T-helper 1 cell (primary cell): ENCODE measurements at regions not wholly inside any gene's neighbourhood (a gene's known extent, or its start where the extent isn't known, plus 50 kb on each side); places are given as distances from the start of the nearest gene placed in this dataset.
A peak's percentile ranks its signal among the peaks of the same experiment; 100 is the strongest.

Experiments
- DNase-seq, 5 donors: peaks; one replicate each; pipeline ENCODE4 v3.0.0-alpha.2; 2012 to 2020

DNA sequence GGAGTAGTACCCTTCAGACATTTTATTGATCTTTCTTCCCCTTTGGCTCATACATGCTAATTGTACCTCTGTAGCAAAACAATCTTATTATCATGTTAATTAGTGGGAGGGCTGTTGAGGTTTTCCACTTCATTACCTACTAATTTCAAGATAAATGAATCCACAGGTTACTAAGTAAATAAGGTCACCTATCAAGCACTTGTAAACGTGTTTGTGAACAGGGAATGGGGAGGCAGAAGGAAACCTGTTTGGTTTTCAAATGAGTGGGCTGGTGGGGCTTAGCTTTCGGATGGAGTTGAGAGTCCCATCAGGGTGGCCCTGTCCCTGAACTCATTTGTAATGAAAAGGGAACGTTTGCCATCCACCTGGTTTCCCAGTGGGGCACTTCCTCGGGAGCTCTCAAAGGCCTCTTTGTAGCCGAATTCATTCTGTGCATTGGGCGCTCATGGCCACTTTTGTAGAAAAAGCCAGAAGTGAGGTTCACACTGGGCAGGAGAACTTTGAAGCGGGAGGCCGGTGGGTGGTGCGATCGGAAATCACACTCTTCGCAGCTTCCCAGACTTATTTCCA is 419.8 kb upstream of the NR2F2 start:
- DNase-seq = no peak

DNA sequence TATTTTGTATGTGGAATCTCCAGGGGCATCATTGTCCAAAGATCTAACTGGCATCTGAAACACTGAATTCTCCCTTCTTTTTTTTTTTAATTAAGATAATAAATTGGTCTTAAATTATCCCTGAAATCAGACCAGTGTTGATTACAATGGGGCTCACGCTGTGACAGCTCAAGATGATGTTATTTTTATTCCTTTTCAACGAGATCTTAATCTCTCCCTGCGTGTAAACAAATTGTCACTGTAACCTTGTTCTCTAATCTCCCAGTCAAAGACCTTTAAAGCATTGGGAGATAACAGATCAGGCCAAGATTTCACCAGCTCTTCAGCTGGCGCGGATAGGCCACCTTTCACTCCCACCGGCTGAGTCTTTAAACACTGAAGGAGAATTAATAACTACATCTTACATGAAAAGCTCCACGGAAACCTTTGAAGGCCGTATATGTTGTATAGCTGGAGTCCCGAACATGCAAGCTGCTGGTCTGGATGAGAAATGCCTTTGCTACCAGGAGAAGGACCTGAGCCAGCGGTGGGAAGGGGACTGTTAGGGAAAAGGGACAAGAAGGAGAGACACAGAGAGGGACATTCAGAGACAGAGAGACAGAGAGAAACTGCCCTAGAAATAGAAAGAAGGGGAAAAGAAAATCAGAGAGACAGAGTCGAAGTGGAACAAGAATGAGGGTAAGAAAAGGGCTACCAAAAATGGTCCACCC is 418.8 kb upstream of the NR2F2 start:
- no peak for DNase-seq

DNA sequence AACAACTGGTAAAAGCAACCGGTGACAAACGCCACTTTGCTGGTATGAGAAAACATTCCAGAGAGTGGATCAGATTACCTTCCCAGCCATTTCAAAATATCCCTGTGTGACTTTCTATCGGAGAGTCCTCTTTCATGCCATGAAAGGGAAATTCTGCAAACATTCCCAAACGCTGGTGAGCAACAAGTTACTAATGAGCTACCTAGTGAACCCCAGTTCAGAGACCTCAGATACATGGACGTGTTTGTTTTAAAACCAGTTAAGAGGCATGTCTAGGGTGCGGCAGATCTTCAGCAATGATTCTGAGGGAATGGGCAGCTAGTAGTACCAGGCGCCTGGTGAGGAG is 418.2 kb upstream of the NR2F2 start:
- DNase-seq = no peak

DNA sequence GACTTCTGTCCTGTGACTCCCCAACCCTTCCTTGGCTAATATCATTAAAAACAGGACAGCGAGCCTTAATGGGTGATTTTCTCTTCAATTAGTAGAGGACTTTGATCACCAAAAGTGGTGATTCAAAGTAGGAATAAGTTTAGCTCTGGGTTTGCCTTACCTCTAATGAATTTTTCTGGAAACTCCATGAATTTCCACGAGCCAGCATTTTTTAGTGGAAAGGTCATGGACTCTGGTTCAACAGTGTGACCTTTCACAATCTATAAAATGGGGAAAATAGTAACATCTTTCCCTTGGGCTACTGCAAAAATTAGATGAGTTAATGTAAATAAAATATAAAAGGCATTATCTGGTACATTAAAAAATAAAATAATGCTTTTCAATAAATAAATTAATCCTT is 417.8 kb upstream of the NR2F2 start:
- DNase-seq = no peak

DNA sequence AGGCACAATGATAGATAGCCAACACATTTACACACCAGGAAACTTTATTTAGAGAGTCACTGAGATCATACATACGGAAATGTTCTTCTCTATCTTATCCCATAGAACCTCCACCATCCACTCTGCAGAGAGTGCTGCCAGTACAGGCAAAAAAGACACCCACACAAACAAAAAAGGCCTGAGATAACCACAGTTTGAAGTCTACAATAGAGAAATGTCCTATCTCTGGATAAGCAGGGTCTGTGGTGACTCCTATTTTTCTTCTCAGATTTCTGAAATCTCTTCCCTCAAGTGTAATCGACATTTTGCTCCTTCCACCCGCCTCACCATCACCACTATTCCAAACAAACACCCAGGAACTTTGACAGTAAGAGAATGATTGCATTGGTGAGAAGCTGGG is 413.9 kb upstream of the NR2F2 start:
- DNase-seq = no peak

DNA sequence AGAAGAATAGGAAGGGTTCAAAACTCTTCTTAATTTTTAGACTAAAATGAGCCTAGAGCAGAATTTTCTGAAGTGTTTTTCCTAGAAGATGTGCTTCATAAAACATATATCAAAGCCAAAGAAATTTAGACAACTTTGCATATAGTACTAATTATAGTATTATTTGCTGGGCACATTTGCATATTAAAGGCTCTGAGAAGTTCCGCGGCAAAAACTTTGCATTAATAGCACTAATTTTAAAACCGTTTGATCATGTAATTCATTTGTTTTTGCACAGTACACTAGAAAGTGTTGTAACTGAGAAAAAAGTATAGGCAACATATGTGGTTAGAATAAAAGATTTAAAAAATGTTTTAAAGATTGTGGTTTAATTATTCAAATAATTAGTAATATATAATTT is 412.0 kb upstream of the NR2F2 start:
- no peak for DNase-seq

DNA sequence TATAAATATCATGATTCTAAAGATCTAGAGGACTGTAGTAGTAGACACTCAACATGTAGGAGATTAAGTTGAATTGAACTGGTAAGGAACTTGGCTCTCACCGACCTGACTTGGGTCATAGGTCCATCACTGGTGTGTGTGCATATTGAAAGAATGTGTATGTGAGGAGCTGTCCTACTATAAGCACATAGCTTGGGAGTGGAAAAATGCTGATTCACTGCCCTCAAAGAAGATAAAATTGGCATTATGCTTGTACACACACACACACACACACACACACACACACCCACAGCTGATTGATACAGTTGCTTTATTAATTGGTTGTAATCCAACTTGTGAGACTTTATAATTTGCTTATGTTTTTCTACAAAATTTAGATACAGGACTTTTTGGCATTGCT is 411.0 kb upstream of the NR2F2 start:
- DNase-seq = no peak

DNA sequence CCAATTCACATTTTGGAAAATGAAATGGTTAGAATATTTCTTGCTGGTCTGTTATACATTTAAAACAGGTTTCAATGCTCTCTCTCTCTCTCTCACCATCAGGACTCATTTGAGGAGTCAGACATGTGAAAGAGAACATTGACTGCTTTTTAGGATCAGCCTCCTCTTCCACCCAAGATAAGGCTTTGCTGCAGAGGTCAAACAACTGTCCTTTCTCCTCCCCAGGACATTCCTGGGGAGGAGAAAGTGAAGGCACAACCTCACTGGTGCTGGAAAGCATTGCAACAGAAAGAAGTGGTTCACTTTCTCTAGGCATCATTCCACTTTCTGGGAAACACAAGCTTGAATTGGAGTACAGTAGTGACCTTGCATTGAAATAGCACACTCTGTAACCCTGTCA is 409.1 kb upstream of the NR2F2 start:
- no peak for DNase-seq

DNA sequence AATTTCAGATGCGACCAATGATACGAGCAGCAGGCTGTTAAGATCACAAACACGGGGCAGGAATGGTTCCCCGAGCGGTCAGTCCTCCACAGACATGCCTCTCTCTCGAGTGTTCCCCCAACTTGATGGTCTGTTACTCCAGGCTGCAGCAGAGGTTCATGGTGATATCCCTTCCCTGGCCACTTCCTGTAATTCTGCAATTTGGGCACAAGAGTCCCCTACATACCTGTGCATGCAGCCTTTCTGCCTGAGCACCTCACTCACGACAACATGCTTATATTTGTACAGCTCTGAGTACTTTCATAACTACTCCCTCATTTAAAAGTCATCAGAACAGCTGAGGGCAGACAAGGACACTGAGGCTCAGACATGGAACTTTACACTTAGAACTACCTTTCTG is 408.1 kb upstream of the NR2F2 start:
- no peak for DNase-seq

DNA sequence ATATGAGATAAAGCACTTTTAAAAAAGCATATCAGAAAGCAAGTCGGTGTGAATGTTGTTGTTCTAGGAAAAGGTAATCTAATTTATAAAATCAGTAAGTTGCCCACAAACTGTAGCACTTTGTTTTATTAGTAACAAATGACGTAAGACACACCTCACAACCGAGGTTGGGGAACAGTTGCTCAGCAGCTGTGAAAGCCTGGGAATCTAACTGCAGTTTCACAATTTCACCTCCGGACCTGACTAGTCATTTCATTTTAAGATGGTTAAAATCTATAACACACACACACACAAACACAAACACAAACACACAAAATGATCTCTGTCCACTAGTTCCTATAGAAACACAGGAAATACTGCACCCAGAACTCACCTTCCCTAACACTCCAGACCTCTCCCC is 406.7 kb upstream of the NR2F2 start:
- no peak for DNase-seq

DNA sequence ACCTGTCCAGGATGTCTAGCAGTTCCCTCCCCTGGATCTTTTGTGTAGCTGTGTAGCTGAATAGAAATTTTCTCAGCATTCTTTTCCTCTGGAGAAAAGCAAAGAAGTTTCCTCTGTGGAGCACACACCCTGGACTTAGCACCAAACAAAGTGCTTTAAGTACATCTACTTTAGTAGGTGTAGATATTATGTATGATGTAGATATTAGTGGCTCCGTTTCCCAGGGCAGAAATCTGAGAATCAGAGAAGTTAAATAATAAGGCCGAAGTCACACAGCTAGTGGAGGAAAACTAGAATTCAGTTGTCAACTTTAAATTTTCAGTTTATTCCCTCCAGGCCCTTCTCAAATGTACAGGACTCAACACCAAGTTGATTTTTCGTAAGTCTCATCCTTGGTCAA is 401.7 kb upstream of the NR2F2 start:
- no peak for DNase-seq

DNA sequence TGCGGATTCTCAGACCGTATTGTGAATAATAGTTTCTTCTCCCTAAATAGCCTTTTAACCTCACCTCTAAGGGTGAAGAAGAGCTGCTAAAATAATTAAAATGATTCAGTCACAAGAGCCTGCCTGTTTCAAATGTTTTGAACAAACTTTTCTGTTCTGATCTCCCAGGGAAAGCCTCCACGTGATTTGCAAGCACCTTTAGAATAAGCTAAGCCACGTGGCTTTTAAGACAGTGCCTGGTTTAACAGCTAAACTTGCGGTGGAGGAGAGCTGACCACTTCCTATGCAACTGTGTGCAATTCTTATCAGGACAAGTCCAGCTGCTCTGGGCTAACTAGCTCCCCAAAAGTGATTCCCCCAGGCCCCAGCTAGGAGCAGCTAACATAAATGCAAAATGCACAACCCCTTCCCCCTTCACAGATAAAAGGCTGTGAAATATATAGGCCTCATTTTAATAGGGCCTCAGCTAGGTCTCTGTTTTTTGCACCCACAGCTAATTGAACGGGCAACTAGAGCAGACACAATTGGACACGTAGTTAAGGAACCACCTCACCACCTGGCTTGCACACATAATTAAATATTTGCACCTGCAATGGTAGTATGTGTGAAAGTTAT is 401.2 kb upstream of the NR2F2 start:
- peak in 1 of 5 donors; percentile 8 for DNase-seq

DNA sequence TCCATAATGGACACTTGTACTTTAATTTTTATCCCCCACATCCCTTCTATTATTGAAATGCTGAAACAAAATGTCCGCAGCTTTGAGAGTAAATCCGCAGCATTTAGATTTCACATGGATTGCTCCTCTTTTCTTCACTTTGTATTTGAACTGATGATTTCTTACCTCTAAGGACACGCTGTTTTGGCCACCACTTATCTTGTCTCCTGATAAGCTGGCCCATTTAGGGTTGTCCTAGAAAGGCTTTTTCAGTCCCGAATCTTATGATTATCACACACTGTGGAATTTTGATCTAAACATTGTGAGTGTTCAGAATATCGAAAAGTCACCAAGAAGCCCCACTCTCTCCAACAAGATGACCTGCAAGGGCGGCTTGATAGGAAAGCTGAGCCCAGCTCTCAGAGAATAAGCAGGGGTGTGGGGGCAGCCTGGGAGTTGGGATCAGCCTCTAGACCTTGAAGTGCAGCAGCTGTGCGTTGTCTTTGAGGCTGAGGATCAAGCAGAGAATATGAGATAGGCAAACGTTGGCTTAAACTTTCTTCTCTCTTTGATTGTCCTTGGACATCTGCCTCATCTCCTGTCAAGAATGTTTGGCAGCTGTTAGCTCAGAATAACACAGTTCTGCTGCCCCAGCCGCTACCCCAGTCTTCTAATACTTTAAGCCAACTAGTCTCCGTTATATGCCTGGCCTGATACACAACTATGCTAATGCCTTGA is 399.7 kb upstream of the NR2F2 start:
- DNase-seq = no peak

DNA sequence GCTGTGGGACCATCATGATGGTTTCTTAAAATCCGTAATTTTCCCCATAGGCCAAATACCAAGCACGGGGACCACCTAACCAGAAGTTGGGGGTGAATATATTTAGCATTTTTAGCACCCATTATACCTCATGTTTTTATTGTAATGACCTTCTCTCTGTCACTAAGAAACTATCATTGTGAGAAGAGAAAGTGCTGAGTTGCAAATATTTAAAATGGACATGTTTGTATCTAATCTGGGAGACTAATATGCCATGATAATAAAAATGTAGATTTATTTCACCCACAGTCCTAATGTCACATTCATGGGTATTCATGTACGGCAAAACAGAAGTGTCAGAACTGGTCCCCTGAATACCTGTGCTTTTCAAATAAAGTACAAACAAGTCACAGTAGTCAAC is 398.9 kb upstream of the NR2F2 start:
- DNase-seq = no peak

DNA sequence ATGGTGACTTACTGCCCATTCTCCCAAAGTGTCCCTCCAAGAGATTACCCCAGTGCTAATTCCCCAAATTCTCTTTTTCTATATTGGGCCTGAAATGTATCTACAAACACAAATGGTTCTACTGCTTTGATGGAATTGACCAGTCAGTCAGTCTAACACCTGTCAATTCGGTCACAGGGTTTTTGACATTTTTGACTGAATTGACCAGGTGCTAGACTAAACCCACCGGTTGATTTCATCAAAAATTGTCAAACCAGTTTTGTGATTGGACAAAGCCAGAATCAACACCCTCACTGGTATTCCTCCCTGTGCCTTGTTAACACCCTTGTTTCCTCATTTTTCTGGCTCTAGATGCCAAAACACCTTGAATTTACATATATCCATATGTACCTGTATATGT is 398.4 kb upstream of the NR2F2 start:
- no peak for DNase-seq

DNA sequence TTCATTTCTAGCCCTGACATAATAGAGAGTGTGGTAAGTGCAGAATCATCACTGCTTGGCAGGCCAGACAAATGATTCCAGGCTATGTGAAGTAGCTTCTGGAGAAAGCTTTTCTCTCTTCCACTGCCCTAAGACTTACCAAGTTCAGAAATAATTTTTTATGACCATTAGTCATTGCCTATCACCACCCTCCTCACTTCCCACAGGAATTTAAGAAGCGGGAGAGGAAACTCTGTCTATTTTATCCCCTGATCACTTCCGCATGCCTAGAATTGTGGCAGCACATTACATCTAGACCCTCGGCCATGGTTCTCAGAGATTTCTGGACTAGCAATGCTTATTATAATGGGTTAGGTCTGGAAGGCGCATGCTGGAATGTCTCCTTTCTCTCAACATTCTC is 397.8 kb upstream of the NR2F2 start:
- DNase-seq = no peak

DNA sequence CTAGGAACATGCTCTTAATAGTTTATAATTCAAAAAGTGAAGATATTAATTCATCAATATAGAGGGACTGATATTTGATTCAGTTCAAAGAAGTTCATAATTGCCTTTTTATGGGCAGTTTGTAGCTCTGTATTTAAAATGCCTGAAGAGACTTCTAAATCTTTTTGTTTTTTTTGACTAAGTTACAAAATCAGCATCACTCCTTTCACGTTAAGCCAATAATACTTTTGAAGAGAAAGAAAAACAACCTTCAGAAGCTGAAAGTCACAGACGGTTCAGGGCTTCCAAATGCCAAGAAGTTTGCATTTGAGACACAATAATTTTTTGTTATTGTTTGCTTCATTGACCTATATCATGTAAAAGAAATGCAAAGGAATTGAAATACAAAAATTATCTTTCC is 394.6 kb upstream of the NR2F2 start:
- DNase-seq = no peak

DNA sequence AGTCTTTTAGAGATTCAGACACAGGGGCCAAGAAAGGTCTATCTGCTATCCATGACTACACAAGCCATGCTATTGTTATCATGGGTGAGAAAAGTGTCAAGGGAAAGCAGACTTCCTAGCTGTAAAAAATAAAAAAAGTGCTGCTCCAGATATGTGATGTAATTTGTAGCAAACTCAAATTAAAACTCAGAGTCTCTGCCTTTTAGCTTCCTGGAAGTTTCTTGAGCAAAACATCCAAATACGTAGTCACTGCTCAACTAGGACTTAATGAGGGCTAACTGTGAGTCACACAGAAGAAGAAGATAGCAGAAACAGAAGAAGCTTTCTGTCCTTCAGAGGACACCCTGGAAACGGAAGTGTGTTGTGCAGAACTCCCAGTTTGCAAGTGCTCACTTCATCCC is 393.4 kb upstream of the NR2F2 start:
- DNase-seq = no peak

DNA sequence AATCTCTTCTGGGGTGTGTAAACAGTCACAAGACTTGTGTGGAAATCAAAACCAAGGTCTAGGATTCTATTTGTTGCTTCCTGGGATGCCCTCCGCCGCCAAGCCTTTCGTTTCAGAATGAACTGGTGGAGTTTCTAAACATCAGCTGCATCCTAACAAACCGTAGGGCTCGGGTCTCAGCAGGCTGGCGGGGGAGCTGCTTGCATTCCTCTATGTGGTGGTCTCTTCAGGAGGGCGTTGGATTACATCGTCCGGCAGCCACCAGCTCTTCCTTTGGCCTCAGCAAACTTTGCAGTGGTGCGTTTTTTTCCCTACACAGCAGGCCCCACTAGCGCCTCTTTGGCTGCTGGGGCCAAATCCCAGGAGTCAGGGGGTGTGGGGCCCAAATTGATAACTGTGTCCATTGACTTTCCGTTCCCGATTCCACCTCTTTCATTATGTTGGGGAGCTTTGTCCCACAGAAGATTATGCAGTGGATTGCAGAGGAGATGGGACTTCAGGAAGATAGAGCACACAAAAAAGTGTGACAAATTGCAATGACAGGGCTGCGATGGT is 390.0 kb upstream of the NR2F2 start:
- no peak for DNase-seq

DNA sequence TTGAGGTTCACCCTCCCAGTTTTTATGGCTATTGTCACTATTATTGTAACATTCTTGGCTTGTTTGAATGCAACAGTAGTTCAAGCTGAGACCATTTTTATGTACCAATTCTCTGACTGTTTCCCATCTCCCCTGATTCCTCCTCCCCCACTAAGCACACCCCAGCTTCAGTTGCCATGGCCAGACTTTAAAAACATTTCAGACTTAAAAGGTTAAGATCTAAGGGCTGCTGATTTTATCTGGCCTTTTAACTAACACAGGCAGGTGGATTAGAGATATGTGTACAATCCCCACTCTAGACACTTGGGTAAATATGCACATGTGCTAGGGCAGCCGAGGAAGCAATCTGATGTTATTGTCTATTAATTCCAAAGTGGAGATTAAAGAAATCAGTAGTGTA is 386.3 kb upstream of the NR2F2 start:
- DNase-seq = no peak

DNA sequence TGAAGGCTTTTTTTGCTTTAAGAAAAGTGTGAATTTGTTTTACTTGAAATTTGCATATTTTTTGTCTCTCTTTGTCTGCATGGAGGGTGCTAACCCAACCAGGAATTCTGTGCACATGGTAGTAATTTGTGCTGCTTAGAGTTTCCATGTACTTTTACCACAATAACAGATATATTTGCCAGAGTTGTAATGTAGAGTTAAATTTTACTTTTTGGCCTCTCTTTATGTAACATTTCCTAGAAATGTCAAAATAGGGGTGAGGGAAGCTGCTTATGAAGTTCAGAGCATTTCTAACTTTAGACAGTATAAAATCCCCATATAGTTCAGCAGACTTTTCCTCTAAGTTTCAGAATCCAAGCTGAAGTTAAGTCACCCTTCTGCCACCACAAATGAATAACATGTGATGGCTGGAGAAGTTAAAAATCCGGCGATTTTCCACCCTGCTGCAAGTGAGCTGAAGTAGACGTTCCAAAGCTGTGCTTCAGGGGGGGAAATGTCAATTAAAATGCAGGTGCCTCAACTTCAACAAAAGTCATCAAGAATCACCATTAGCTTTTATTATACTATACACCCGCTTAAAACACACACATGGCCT is 385.7 kb upstream of the NR2F2 start:
- DNase-seq = no peak

DNA sequence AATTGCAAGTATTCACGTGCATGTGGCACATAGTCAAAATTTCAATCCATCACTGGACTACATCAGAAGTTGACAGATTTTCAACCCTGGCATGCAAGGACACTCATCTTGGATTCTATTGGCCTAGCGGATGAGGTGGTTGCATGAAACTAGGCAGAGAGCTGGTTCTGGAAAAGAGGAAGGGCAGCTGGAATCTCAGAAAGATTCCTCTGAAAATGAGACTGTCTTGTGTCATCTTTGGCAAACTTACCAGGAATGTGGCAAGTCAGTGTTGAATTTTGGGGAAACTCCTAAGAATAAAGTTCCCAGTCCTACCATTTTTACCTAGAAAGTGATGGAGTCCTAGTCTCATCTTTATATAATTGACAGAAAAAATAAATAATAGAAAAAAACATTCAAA is 384.3 kb upstream of the NR2F2 start:
- DNase-seq = no peak

DNA sequence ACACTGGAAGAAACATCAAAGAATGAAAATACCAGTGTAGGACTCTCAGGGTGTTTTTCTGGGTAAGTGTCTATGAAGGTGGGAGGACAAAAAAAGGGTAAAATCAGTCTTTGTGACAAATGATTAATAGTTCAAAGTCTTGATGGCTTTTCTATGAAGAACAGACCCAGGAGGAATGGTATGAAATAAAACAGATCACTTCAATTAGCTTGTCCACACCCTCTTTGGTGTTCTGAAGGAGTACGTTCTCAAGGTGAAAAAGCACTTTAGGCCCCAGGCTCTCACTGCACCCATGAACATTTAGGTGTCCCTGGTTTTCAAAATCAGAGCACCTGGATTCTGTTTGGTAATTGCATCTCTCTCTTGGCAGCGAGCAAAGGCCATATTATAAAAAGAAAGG is 383.6 kb upstream of the NR2F2 start:
- no peak for DNase-seq

DNA sequence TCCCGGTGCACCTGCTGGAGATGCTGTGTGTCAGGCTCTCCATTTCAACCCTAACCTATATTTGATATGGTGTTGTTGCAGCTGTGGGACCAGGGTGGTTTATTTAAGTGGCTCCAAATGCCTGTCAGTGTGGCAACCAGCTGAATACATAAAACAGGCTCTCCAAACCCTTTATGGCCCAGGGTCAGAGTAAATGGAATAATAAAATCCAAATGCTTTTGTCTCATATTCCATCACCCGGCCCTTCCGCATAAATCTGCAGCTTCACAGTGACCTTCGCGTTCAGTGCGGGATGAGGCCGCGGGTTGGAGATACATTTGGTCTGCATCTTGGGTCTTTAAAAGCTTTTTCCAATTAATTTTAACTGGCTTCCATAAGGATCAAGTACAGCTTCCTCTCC is 382.1 kb upstream of the NR2F2 start:
- DNase-seq = no peak
